ENCODE measurements at regions not wholly inside any gene's neighbourhood (a gene's known extent, or its start where the extent isn't known, plus 50 kb on each side); places are given as distances from the start of the nearest gene placed in this dataset.

DNA sequence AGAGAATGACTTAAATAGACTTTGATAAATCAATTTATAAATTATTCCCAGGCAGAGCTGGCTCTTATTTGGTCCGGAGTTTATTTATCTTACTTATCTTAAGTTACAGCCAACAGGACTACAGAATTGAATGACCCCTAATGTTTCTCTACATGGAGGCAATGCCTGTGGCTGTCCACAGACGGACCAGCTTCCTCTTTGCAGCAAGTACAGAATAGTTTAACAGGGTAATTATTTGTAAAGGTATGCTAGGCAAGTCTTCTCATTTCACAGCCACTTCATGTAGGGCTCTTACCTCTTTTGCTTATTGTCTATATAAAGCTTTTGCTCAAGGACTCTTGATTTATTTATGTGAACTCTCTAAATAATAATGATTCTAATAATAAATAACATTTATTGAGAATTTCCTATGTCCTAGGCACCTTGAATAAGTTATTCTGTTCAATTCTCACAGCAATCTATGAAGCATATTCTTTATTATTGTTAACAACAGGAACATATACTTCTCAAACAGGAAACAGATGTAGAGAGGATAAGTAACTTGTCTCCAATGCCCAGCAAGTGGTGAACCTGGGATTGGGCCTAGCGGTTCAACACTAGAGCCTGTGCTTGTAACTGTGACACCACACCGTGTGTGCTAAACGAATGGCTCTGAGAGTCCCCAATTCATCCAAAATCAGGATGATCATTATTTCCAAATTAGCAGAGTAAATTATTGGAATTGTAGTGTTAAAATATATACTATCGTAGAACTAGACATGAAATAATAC is 58.8 kb upstream of the NXPH2 start:
- Histone ChIP-seq H3K4me2 (ENCODE audit: low read length) (no peak overlapping the region), H4K20me1 (ENCODE audit: insufficient read depth, low read length) (no peaks in the 10 kb centered on the region), H3K9ac (ENCODE audit: low read length) (no peak overlapping the region), H3K4me3 (ENCODE audit: low read length) (no peak overlapping the region), H3K79me2 (ENCODE audit: low read length) (no peaks in the 10 kb centered on the region), H3K4me1 (ENCODE audit: low read length) (no peaks in the 10 kb centered on the region), H3K9me3 (ENCODE audit: insufficient read depth, low read length) (no peaks in the 10 kb centered on the region), H2AFZ (ENCODE audit: low read depth, low read length) (no peak overlapping the region), H3K27me3 (ENCODE audit: low read depth, low read length) (peaks cover 19% of the 10 kb centered on the region), H3K27ac (ENCODE audit: low read length) (no peak overlapping the region), H3K36me3 (replicated peaks; ENCODE audit: low read depth, low read length) (no peaks in the 10 kb centered on the region)
- TF ChIP-seq EZH2phosphoT487 (IDR thresholded peaks at IDR 0.05; ENCODE audit: low read depth) = no peak
- TF ChIP-seq, protein P1, sequence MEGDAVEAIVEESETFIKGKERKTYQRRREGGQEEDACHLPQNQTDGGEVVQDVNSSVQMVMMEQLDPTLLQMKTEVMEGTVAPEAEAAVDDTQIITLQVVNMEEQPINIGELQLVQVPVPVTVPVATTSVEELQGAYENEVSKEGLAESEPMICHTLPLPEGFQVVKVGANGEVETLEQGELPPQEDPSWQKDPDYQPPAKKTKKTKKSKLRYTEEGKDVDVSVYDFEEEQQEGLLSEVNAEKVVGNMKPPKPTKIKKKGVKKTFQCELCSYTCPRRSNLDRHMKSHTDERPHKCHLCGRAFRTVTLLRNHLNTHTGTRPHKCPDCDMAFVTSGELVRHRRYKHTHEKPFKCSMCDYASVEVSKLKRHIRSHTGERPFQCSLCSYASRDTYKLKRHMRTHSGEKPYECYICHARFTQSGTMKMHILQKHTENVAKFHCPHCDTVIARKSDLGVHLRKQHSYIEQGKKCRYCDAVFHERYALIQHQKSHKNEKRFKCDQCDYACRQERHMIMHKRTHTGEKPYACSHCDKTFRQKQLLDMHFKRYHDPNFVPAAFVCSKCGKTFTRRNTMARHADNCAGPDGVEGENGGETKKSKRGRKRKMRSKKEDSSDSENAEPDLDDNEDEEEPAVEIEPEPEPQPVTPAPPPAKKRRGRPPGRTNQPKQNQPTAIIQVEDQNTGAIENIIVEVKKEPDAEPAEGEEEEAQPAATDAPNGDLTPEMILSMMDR (IDR thresholded peaks at IDR 0.05; ENCODE audit: low read depth, low read length) = no peak

DNA sequence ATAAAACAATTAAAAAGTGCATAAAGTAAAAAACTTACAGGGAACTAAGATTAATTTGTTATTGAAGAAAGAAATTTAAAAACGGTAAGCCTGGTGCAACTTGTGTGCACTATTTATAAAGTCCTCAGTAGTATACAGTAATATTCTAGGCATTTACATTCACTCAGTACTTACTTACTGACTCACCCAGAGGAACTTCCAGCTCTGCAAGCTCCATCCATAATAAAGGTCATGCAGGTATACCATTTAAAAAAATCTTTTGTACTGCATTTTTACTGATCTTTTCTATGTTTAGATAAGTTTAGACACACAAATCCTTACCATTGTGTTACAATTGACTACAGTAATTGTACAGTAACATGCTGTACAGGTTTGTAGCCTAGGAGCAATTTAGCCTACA is 51.5 kb upstream of the NXPH2 start:
- peaks cover 6% of the 10 kb centered on the region for H3K4me1 ChIP-seq (ENCODE audit: low read length)
- H3K9ac ChIP-seq (ENCODE audit: low read length) = no peak overlapping the region
- TF ChIP-seq EZH2phosphoT487 (IDR thresholded peaks at IDR 0.05; ENCODE audit: low read depth) = no peak
- TF ChIP-seq, protein P1 (IDR thresholded peaks at IDR 0.05; ENCODE audit: low read depth, low read length) = no peak
- no peak overlapping the region for H3K4me3 ChIP-seq (ENCODE audit: low read length)
- H3K27me3 ChIP-seq (ENCODE audit: low read depth, low read length) = peaks cover 17% of the 10 kb centered on the region; the same call in 1 of the 2 replicates
- no peaks in the 10 kb centered on the region for H4K20me1 ChIP-seq (ENCODE audit: insufficient read depth, low read length)
- no peaks in the 10 kb centered on the region for H3K79me2 ChIP-seq (ENCODE audit: low read length)
- no peaks in the 10 kb centered on the region for H3K9me3 ChIP-seq (ENCODE audit: insufficient read depth, low read length)
- H2AFZ ChIP-seq (ENCODE audit: low read depth, low read length) = no peak overlapping the region
- H3K36me3 ChIP-seq (replicated peaks; ENCODE audit: low read depth, low read length) = no peaks in the 10 kb centered on the region
- H3K4me2 ChIP-seq (ENCODE audit: low read length) = no peak overlapping the region
- no peak overlapping the region for H3K27ac ChIP-seq (ENCODE audit: low read length)

DNA sequence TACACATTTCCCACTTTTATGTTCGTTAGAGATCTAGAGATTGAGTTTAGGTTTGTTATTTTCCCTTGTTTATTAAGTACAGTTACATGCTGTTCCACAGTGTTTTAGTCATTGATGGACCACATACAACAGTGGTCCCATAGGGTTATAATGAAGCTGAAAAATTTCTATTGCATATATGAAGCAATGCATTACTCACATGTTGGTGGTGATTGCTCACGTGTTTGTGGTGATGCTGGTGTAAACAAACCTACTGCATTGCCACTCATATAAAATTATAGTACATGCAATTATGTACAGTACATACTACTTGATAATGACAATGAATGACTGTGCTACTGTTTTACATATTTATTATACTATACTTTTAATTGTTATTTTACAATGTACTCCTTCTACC is 51.0 kb upstream of the NXPH2 start:
- Histone ChIP-seq H4K20me1 (ENCODE audit: insufficient read depth, low read length) (no peaks in the 10 kb centered on the region), H3K27me3 (ENCODE audit: low read depth, low read length) (peaks cover 17% of the 10 kb centered on the region; the same call in 1 of the 2 replicates), H3K36me3 (replicated peaks; ENCODE audit: low read depth, low read length) (no peaks in the 10 kb centered on the region), H3K4me2 (ENCODE audit: low read length) (no peak overlapping the region), H3K4me1 (ENCODE audit: low read length) (peaks cover 6% of the 10 kb centered on the region), H2AFZ (ENCODE audit: low read depth, low read length) (no peak overlapping the region), H3K27ac (ENCODE audit: low read length) (no peak overlapping the region), H3K79me2 (ENCODE audit: low read length) (no peaks in the 10 kb centered on the region), H3K4me3 (ENCODE audit: low read length) (no peak overlapping the region), H3K9me3 (ENCODE audit: insufficient read depth, low read length) (no peaks in the 10 kb centered on the region), H3K9ac (ENCODE audit: low read length) (no peak overlapping the region)
- TF ChIP-seq, protein P1 (IDR thresholded peaks at IDR 0.05; ENCODE audit: low read depth, low read length) = no peak
- TF ChIP-seq EZH2phosphoT487 (IDR thresholded peaks at IDR 0.05; ENCODE audit: low read depth) = no peak

DNA sequence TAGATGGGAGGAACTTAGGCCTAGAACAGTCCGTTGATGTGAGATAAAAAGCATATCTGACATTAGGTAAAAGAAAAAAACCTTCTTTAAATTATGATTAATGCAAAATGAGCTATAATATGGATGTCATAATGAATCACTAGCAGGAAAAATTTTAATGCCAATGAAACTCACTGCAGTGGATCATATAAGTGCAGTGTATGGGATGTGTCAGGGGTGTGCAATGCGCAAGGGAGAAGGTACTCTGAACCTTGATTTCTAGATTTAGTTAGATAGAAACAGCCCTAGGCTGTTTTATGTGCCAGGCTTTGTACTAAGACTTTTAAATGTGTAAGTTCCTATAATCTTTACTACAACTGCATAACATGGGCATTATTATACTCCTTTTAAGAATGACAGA is 50.4 kb upstream of the NXPH2 start:
- no peaks in the 10 kb centered on the region for H3K9me3 ChIP-seq (ENCODE audit: insufficient read depth, low read length)
- no peak overlapping the region for H3K4me3 ChIP-seq (ENCODE audit: low read length)
- no peaks in the 10 kb centered on the region for H3K36me3 ChIP-seq (replicated peaks; ENCODE audit: low read depth, low read length)
- TF ChIP-seq, protein P1 (IDR thresholded peaks at IDR 0.05; ENCODE audit: low read depth, low read length) = no peak
- TF ChIP-seq EZH2phosphoT487 (IDR thresholded peaks at IDR 0.05; ENCODE audit: low read depth) = no peak
- H3K4me2 ChIP-seq (ENCODE audit: low read length) = no peak overlapping the region
- no peak overlapping the region for H2AFZ ChIP-seq (ENCODE audit: low read depth, low read length)
- peaks cover 15% of the 10 kb centered on the region; the same call in 1 of the 2 replicates for H3K27me3 ChIP-seq (ENCODE audit: low read depth, low read length)
- H3K27ac ChIP-seq (ENCODE audit: low read length) = no peak overlapping the region
- H4K20me1 ChIP-seq (ENCODE audit: insufficient read depth, low read length) = no peaks in the 10 kb centered on the region
- no peak overlapping the region for H3K9ac ChIP-seq (ENCODE audit: low read length)
- no peaks in the 10 kb centered on the region for H3K79me2 ChIP-seq (ENCODE audit: low read length)
- H3K4me1 ChIP-seq (ENCODE audit: low read length) = peaks cover 6% of the 10 kb centered on the region

All from OCI-LY3 (cell line).